WTC11 (cell line): ENCODE measurements at regions not wholly inside any gene's neighbourhood (a gene's known extent, or its start where the extent isn't known, plus 50 kb on each side); places are given as distances from the start of the nearest gene placed in this dataset.

Source experiments
- ATAC-seq: fragments of 200-7000 bp; cut with Tn5 transposase; 2 replicates; pipeline ENCODE4 v1.10.0; 2021; ENCODE audit warnings: mild to moderate bottlenecking, moderate library complexity
- CTCF ChIA-PET: fragments of 300-600 bp; sonication (Branson Sonifier 250); formaldehyde crosslinking; loops from one replicate; lab custom pipeline; 2021; ENCODE audit warnings: antibody characterized with exemption; lab: Charles Lee
- POLR2A ChIA-PET: fragments of 350-600 bp; sonication (Branson Sonifier 250); formaldehyde crosslinking; loops from one replicate; lab custom pipeline; 2021; ENCODE audit warnings: antibody characterized with exemption; lab: Charles Lee
- DNase-seq: peaks from one replicate; pipeline ENCODE4 v3.0.0; 2021; ENCODE audit warnings: low spot score
- H3K27ac Mint-ChIP-seq: 2 replicates; pipeline ENCODE4 v1.8.0; 2021; ENCODE audit warnings: mixed read lengths
- H3K27me3 Mint-ChIP-seq: 2 replicates; pipeline ENCODE4 v1.8.0; 2021; ENCODE audit warnings: low read depth, mild to moderate bottlenecking, moderate library complexity, mixed read lengths
- H3K36me3 Mint-ChIP-seq: 2 replicates; pipeline ENCODE4 v1.8.0; 2021; ENCODE audit warnings: mixed read lengths
- H3K4me1 Mint-ChIP-seq: 2 replicates; pipeline ENCODE4 v1.8.0; 2022; ENCODE audit warnings: mixed read lengths
- H3K4me3 Mint-ChIP-seq: 2 replicates; pipeline ENCODE4 v1.8.0; 2021; ENCODE audit warnings: mild to moderate bottlenecking, moderate library complexity, mixed read lengths
- H3K9me3 Mint-ChIP-seq: 2 replicates; pipeline ENCODE4 v1.8.0; 2021; ENCODE audit warnings: mixed read lengths
- AFF4 ChIP-seq: sonication (generic); formaldehyde crosslinking; IDR thresholded peaks from 2 replicates; pipeline ENCODE4 v1.8.1; 2023; ENCODE audit warnings: mild to moderate bottlenecking, missing genetic modification reagents, borderline replicate concordance
- ATF6 ChIP-seq: sonication (generic); formaldehyde crosslinking; IDR thresholded peaks from 2 replicates; pipeline ENCODE4 v1.8.1; 2023; ENCODE audit warnings: mild to moderate bottlenecking, missing genetic modification reagents
- E2F4 ChIP-seq: sonication (generic); formaldehyde crosslinking; IDR thresholded peaks from 2 replicates; pipeline ENCODE4 v1.8.1; 2022; ENCODE audit warnings: low read depth, mild to moderate bottlenecking, moderate library complexity, missing genetic modification reagents, borderline replicate concordance
- ESRRA ChIP-seq: sonication (generic); formaldehyde crosslinking; IDR thresholded peaks from 2 replicates; pipeline ENCODE4 v1.8.1; 2022; ENCODE audit warnings: mild to moderate bottlenecking, missing genetic modification reagents, borderline replicate concordance
- ETV6 ChIP-seq: sonication (generic); formaldehyde crosslinking; IDR thresholded peaks from 2 replicates; pipeline ENCODE4 v1.8.1; 2022; ENCODE audit warnings: mild to moderate bottlenecking, missing genetic modification reagents
- GABPB1 ChIP-seq: sonication (generic); formaldehyde crosslinking; IDR thresholded peaks from 2 replicates; pipeline ENCODE4 v1.8.1; 2023; ENCODE audit warnings: mild to moderate bottlenecking, missing genetic modification reagents
- HMGA2 ChIP-seq: fragments of 250-450 bp; sonication (Bioruptor Pico); IDR thresholded peaks from 2 replicates; pipeline ENCODE4 v1.4.0; 2021; ENCODE audit warnings: mild to moderate bottlenecking, moderate library complexity
- HMGXB4 ChIP-seq: sonication (generic); formaldehyde crosslinking; IDR thresholded peaks from 2 replicates; pipeline ENCODE4 v1.8.1; 2023; ENCODE audit warnings: mild to moderate bottlenecking, moderate library complexity, missing genetic modification reagents
- KAT7 ChIP-seq: sonication (generic); formaldehyde crosslinking; IDR thresholded peaks from 2 replicates; pipeline ENCODE4 v1.8.1; 2023; ENCODE audit warnings: missing genetic modification reagents, mild to moderate bottlenecking, borderline replicate concordance
- MAX ChIP-seq: sonication (generic); formaldehyde crosslinking; IDR thresholded peaks from 2 replicates; pipeline ENCODE4 v1.8.0; 2022; ENCODE audit warnings: mild to moderate bottlenecking, missing genetic modification reagents
- MYBL2 ChIP-seq: sonication (generic); formaldehyde crosslinking; IDR thresholded peaks from 2 replicates; pipeline ENCODE4 v1.8.1; 2023; ENCODE audit warnings: mild to moderate bottlenecking, moderate library complexity, missing genetic modification reagents
- NFE2L1 ChIP-seq: sonication (generic); formaldehyde crosslinking; IDR thresholded peaks from 2 replicates; pipeline ENCODE4 v1.8.1; 2023; ENCODE audit warnings: missing genetic modification reagents
- NFYB ChIP-seq: sonication (generic); formaldehyde crosslinking; conservative IDR thresholded peaks from 2 replicates; pipeline ENCODE4 v1.8.0; 2022; ENCODE audit warnings: low read depth, missing genetic modification reagents
- NR2C2 ChIP-seq: sonication (generic); formaldehyde crosslinking; IDR thresholded peaks from 2 replicates; pipeline ENCODE4 v1.8.0; 2022; ENCODE audit warnings: mild to moderate bottlenecking, missing genetic modification reagents
- SMAD4 ChIP-seq: sonication (generic); formaldehyde crosslinking; IDR thresholded peaks from 2 replicates; pipeline ENCODE4 v1.8.0; 2022; ENCODE audit warnings: mild to moderate bottlenecking, missing genetic modification reagents
- SP1 ChIP-seq: sonication (generic); formaldehyde crosslinking; conservative IDR thresholded peaks from 2 replicates; pipeline ENCODE4 v1.8.1; 2022; ENCODE audit warnings: missing genetic modification reagents
- ZNF317 ChIP-seq: sonication (generic); formaldehyde crosslinking; IDR thresholded peaks from 2 replicates; pipeline ENCODE4 v1.8.1; 2023; ENCODE audit warnings: low read depth, mild to moderate bottlenecking, moderate library complexity, missing genetic modification reagents, borderline replicate concordance
- ZNF396 ChIP-seq: fragments of 250-450 bp; sonication (Bioruptor Pico); IDR thresholded peaks from 2 replicates; pipeline ENCODE4 v1.8.0; 2021; ENCODE audit warnings: mild to moderate bottlenecking, moderate library complexity, borderline replicate concordance
- ZNF423 ChIP-seq: fragments of 250-450 bp; sonication (Bioruptor Pico); IDR thresholded peaks from 2 replicates; pipeline ENCODE4 v2.1.2; 2022; ENCODE audit warnings: mild to moderate bottlenecking, moderate library complexity
- ZNF512 ChIP-seq: sonication (generic); formaldehyde crosslinking; IDR thresholded peaks from 2 replicates; pipeline ENCODE4 v1.8.1; 2022; ENCODE audit warnings: missing genetic modification reagents, borderline replicate concordance
- ZNF671 ChIP-seq: fragments of 250-450 bp; sonication (Bioruptor Pico); IDR thresholded peaks from 2 replicates; pipeline ENCODE4 v1.8.0; 2021; ENCODE audit warnings: mild to moderate bottlenecking

GRCh38 chr1:185560760-185561159 lies 173.4 kb upstream of the HMCN1 start:
- H3K27ac Mint-ChIP-seq, result no peak overlapping the region
- no peaks in the 10 kb centered on the region for H3K36me3 Mint-ChIP-seq
- no peak overlapping the region for H3K4me3 Mint-ChIP-seq
- no peak for DNase-seq
- ChIA-PET CTCF (interaction anchor here (0.8 to 2.4 kb wide), 9 partner anchors 9 to 270 kb away, joined by 3 to 21 read pairs (median 5); no protein-coding TSS in a partner anchor), POLR2A (no interaction called here)
- no peak for TF ChIP-seq MYBL2 (CRISPR knock-in tag)
- TF ChIP-seq HMGXB4 (CRISPR knock-in tag), result no peak
- TF ChIP-seq GABPB1, result no peak
- TF ChIP-seq ATF6 (CRISPR knock-in tag), result no peak
- no peak for TF ChIP-seq E2F4
- no peak for TF ChIP-seq KAT7 (CRISPR knock-in tag)
- no peak for TF ChIP-seq ZNF317
- TF ChIP-seq NFE2L1, result no peak
- no peak for TF ChIP-seq ZNF396 (CRISPR knock-in tag)
- ATAC-seq, result no peak
- H3K27me3 Mint-ChIP-seq, result no peaks in the 10 kb centered on the region
- H3K4me1 Mint-ChIP-seq, result peaks cover 10% of the 10 kb centered on the region
- no peaks in the 10 kb centered on the region for H3K9me3 Mint-ChIP-seq

- H3K27ac Mint-ChIP-seq, result no peak overlapping the region
- no peak overlapping the region for H3K4me3 Mint-ChIP-seq
- ChIA-PET CTCF (interaction anchor here (0.6 to 2.4 kb wide), 30 partner anchors 10 to 1820 kb away, joined by 3 to 31 read pairs (median 4); partner anchors contain the start of gene IVNS1ABP), POLR2A (no interaction called here)
- DNase-seq (peak; percentile 58), ATAC-seq (peak; percentile 100)
- H3K27me3 Mint-ChIP-seq, result no peaks in the 10 kb centered on the region
- no peaks in the 10 kb centered on the region for H3K9me3 Mint-ChIP-seq
- peaks cover 10% of the 10 kb centered on the region for H3K4me1 Mint-ChIP-seq
- H3K36me3 Mint-ChIP-seq, result no peaks in the 10 kb centered on the region
- TF ChIP-seq ZNF423 (CRISPR knock-in tag), result no peak
- no peak for TF ChIP-seq MYBL2 (CRISPR knock-in tag)
- no peak for TF ChIP-seq ESRRA (CRISPR knock-in tag)
- no peak for TF ChIP-seq AFF4 (CRISPR knock-in tag)
- TF ChIP-seq SMAD4 (CRISPR knock-in tag), result no peak
- no peak for TF ChIP-seq HMGA2 (CRISPR knock-in tag)
- no peak for TF ChIP-seq ETV6 (CRISPR knock-in tag)
- no peak for TF ChIP-seq ZNF671 (CRISPR knock-in tag)
- no peak for TF ChIP-seq NR2C2 (CRISPR knock-in tag)
- TF ChIP-seq NFYB, result no peak
- TF ChIP-seq SP1 (CRISPR knock-in tag), result no peak
- TF ChIP-seq E2F4, result no peak
- TF ChIP-seq ZNF512 (CRISPR knock-in tag), result no peak
- TF ChIP-seq MAX (CRISPR knock-in tag), result no peak
- TF ChIP-seq ATF6 (CRISPR knock-in tag), result no peak
Observed at GRCh38 chr1:185559684-185560331, 174.4 kb upstream of the HMCN1 start.
